HEK293 (cell line): ENCODE measurements at regions not wholly inside any gene's neighbourhood (a gene's known extent, or its start where the extent isn't known, plus 50 kb on each side); places are given as distances from the start of the nearest gene placed in this dataset.

Experiments used
- CTCF ChIP-seq: fragments of 450-650 bp; formaldehyde crosslinking; IDR thresholded peaks from 2 replicates; pipeline ENCODE4 v1.5.1; 2016; ENCODE audit warnings: missing biosample characterization, missing genetic modification characterization
- TF ChIP-seq, protein P1 (sequence below): fragments of 450-650 bp; IDR thresholded peaks from 2 replicates; pipeline ENCODE4 v1.5.1; 2018; ENCODE audit warnings: missing biosample characterization, mild to moderate bottlenecking, missing genetic modification characterization

- TF ChIP-seq, protein P1, sequence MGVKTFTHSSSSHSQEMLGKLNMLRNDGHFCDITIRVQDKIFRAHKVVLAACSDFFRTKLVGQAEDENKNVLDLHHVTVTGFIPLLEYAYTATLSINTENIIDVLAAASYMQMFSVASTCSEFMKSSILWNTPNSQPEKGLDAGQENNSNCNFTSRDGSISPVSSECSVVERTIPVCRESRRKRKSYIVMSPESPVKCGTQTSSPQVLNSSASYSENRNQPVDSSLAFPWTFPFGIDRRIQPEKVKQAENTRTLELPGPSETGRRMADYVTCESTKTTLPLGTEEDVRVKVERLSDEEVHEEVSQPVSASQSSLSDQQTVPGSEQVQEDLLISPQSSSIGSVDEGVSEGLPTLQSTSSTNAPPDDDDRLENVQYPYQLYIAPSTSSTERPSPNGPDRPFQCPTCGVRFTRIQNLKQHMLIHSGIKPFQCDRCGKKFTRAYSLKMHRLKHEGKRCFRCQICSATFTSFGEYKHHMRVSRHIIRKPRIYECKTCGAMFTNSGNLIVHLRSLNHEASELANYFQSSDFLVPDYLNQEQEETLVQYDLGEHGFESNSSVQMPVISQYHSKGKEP (tag by site-specific recombination) = no peak
- no peak for TF ChIP-seq CTCF
Observed at GRCh38 chr4:81557306-81557705, 85.6 kb upstream of the RASGEF1B start.
